Stimulated activated CD4-positive, alpha-beta T cell treated with anti-CD3 and anti-CD28 coated beads, Interleukin-12 subunit alpha, Interleukin-12 subunit beta, amount 100 ng/mL, for 24 hours (primary cell): ENCODE measurements at regions not wholly inside any gene's neighbourhood (a gene's known extent, or its start where the extent isn't known, plus 50 kb on each side); places are given as distances from the start of the nearest gene placed in this dataset.
"Not testable (repeated sequence)": the region's sequence is repeated elsewhere in the genome, so short reads cannot be mapped to it uniquely, and the experiment has no call there.

Source experiments
- DNase-seq, 2 experiments: peaks; one replicate each; pipeline ENCODE4 v3.0.0-alpha.2; 2020; ENCODE audit warnings: low read depth in 2 of 2

DNA sequence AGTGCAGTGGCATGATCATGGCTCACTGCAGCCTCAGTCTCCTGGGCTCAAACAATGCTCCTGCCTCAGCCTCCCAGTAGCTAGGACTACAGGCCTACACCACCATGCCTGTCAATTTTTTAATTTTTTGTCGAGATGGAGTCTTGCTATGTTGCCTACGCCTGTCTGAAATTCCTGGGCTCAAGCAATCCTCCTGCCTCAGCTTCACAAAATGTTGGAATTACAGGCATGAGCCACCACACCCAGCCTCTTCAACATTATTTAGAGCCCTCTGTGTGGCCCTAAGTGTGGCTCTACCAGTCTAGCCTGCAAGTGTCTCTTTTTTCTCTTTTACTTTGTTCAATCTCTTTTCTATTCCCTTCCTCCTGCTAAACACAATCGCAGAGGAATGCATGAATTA, 154.4 kb upstream of the EPB41L4A start:
- DNase-seq: no peak

DNA sequence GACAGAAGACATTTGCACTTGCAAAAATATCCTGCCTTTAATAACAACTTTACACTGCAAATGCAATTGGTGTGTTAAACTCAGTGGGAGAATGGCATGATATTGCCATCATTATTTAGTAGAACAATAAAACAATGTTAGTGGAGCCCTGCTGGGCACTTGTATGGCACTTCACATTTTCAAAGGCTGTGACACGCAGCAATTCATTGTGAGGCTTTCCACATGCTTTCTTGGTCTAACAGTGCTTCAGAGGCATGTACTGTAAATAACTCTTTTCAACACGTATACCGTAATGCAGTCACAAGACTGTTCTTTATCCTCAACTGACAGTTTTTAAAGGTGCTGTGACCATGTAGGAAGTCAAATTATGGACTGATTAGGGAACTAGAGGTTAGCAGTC, 155.5 kb upstream of the EPB41L4A start:
- DNase-seq: no peak

DNA sequence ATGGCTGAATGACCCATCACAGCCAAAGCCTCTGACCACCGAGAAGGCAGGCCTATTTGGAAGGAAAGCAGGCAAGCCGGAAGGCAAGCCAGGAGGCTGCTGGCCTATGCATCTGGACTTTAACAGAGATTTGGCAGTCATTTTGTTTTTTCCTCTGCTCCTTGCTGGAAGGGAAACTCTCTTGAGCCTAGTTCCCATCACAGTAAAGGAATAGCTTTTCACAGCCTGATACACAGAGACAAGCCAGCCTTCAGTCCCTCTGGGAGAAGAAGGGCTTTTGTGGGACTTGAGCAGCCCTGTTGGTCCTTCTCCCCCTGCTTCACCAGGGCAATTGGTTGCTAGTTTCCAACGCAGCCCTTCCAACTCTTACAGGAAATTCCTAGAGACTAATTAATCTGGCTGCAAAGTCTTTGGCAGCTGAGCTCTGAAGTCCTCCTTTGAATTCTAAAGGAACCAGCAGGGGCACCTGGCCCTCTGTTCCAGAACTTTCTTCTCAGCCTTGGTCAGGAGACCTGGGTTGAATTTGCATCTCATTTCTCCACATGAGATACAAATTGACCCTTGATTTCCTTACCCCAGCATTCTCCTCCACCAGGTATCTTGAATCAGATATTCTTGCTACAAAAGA, 157.3 kb upstream of the EPB41L4A start:
- DNase-seq: no peak

- DNase-seq: no peak
These were observed 158.0 kb upstream of the APC start for GRCh38 chr5:112579599-112580170.

DNA sequence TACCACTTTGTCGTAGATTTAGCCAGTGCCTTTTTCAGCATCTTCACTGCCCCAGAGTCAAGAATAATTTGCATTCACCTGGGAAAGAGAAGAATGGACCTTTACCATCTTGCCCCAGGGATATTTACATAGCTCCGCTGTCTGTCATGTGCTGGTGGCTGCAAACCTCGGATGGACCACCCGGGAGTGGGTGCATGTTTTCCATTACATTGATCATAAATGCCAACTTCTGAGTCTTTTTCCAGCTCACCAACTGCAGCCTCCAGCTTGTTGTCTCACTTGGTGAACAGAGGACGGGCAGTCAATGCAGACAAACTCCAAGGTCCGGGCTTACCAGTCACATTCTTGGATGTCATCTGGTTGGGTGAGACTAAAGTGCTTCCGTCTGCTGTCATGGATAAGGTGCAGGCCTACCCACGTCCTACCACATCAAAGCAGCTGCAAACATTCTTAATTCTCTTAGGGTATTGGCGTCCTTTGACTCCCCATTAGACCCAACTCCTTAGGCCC, 155.8 kb upstream of the APC start:
- no peak for DNase-seq

- no peak for DNase-seq
These were observed 154.5 kb upstream of the APC start for GRCh38 chr5:112583166-112583565.

DNA sequence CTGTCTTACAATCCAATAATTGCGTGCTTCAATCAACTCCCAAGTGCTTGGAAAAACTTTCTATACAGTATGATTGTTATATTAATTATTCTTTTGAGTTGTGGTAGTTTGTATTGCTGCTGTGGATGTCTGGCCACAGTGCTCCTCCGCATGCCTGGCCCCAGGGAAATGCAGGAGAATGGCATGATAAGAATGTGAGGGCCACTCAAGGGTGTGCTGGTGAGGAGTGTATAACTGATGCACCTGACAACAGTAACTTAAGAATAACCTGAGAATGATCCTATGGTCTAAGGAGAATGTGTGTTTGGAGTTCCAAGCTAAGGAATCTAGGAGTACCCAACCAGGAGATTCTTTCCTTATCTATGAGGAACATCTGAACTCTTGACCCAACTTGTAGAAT, 152.9 kb upstream of the APC start:
- DNase-seq: no peak

DNA sequence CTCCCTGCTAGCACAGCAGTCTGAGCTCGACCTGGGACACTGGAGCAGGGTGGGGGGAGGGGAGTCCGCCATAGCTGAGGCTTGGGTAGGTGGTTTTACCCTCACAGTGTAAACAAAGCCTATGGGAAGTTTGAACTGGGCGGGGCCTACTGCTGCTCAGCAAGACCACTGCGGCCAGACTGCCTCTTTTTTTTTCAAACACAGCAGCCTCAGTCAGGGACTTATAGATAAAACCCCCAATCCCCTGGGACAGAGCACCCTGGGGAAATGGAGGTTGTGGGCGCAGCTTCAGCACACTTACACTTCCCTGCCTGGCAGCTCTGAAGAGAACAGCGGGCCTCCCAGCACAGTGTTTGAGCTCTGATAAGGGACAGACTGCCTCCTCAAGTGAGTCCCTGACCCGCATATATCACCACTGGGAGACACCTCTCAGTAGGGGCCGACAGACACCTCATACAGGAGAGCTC, 151.1 kb upstream of the APC start:
- DNase-seq: no peak

GRCh38 chr5:112590858-112591257, 146.8 kb upstream of the APC start:
- DNase-seq: not testable (repeated sequence)

GRCh38 chr5:112594095-112594850, 143.4 kb upstream of the APC start:
- DNase-seq: no peak

GRCh38 chr5:112594941-112595340, 142.7 kb upstream of the APC start:
- DNase-seq: no peak

DNA sequence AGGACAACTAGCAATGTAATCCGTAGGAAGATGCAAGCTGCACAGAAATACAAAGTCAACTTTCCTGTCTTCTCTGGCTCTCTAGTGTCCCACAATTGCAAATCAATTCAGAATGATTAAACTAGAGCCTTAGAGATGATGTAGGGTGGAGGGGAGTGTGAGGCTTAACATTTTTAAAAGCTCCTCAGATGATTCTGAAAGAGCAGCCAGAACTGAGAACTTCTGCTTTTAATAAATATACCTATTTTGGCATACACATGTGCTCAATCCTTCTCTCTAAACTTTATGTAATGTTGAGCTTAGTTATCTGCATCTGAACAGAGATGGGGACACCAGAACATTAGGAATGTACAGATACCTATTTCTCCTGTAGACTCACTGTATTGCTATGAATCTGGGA, 139.9 kb upstream of the APC start:
- no peak for DNase-seq

DNA sequence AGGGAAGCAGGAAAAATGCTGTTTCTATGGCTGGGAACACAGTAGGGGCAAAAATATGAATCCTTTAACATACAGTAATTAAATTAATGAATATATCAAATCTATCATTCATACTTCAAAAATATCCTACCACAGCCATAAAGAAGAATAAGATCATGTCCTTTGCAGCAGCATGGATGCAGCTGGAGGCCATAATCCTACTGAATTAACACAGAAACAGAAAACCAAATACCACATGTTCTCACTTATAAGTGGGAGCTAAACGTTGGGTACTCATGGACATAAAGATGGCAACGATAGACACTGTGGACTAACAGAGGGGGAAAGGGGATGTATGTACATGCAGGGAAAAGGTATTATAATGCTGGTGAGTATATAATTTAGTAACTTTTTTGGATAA, 137.2 kb upstream of the APC start:
- not testable (repeated sequence) for DNase-seq

- DNase-seq: no peak
These were observed 132.7 kb upstream of the APC start for GRCh38 chr5:112604732-112605630.

- no peak for DNase-seq
These were observed 128.7 kb upstream of the APC start for GRCh38 chr5:112608975-112609374.

DNA sequence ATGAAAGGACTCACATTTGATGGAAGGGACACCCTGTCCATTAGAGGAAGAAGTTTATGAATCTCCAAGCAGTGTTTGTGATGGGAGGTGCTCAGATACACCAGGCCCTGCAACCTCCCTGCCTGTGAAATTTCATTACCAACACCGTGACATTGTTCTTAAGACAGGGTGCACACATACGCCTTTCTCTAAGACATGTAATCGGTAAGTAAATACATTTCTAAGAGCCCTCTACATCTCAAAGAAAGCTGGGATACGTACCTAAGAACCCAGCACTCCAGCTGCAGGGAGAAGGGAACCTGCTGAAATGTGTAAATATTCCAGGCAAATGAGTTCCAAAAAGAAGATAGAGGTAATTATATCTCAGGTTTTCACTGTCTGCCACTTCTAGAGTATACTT, 125.0 kb upstream of the APC start:
- DNase-seq: no peak

- no peak for DNase-seq
These were observed 123.4 kb upstream of the APC start for GRCh38 chr5:112614285-112614684.

- no peak for DNase-seq
These were observed 122.7 kb upstream of the APC start for GRCh38 chr5:112614986-112615385.

DNA sequence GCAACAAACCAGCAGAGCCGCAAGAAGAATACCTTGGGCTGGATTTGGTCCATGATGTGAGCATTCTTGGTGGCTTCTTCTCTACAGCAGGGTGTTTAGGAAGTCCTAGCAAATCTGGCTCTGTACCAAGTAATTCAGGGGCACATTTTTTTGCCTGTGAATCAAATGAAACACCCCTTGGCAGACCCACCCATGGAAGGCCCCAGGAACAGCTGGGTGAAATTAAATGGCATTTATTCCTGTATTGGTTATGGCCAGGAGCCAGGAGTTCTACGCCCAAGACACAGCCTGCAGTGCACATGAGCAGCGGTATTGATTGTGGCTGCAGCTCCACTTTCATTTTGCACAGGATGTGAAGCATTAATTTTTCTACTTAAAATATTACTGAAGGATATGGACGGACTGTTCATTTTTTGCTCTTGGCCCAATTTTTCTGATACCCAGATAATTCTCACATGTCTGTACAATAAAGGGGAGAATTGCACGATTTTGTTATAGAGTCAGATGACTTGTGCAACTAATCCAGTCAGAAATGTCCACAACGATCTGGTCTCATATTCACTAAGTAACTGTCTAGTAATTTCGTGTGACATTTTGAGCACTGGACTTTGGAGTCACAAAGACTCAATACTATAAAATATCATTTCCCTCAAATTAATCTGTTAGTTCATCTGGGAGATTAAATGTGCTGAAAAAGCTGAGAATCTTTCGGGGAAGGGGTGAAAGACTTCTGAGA, 120.7 kb upstream of the APC start:
- DNase-seq: no peak

DNA sequence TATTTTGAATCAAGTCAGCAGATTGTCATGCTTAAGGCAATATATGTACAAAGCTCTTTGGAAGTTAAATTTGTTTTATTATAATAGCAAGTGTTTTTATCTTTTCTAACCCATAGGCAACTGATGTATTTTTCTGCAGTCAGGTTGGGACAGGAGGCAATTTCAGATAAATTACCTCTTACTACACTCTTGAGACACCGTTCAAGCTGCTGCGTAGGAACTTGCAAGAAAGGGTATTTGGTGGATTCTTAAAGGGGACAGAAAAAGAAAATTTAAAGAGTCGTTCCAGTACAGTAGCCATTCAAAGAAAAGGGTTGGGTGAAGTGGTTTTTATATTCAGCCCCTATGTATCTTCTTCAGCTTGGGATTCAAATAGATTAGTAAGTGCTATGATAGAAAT, 112.4 kb upstream of the APC start:
- DNase-seq: no peak
